IPS-11a (cell line): ENCODE measurements at regions not wholly inside any gene's neighbourhood (a gene's known extent, or its start where the extent isn't known, plus 50 kb on each side); places are given as distances from the start of the nearest gene placed in this dataset.
"Not testable (repeated sequence)": the region's sequence is repeated elsewhere in the genome, so short reads cannot be mapped to it uniquely, and the experiment has no call there.

ENCODE experiments used
- H3K4me3 ChIP-seq: one replicate; pipeline ENCODE4 v1.5.1; 2013; ENCODE audit warnings: low read depth, low read length, control low read depth

GRCh38 chr1:178020968-178021640 lies 51.2 kb upstream of the SEC16B start:
- no peak overlapping the region for H3K4me3 ChIP-seq

- no peak overlapping the region for H3K4me3 ChIP-seq
These were observed 52.1 kb upstream of the SEC16B start for GRCh38 chr1:178021950-178022349.

DNA sequence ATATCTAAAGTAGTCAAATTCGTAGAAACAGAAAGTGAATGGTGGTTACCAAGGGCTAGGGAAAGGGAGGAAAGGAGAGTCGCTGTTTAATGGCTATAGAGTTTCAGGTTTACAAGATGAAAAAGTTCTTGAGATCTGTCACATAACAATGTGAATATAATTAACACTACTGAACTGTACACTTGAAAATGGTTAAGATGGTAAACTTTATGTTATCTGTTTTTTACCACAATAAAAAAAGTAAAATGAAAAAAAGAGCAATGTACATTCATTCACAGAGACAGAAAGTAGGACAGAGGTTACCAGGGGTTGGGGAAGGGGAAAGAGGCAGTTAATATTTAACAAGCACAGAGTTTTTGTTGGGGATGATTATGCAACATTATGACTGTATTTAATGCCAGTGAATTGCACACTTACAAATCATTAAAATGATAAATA lies 53.3 kb upstream of the SEC16B start:
- H3K4me3 ChIP-seq, result no peak overlapping the region

DNA sequence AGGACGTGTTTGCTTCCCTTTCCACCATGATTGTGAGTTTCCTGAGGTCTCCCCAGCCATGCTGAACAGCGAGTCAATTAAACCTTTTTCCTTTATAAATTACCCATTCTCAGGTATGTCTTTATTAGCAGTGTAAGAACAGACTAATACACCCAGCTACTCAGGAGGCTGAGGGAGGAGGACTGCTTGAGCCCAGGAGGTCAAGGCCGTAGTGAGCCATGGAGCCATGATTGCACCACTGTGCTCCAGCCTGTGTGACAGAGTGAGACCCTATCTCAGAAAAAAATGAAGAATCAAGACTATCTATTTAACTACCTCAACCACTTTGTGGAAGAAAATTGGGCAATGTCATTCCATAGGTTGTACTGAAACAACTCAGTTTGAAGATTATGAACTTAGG lies 54.6 kb upstream of the SEC16B start:
- no peak overlapping the region for H3K4me3 ChIP-seq

DNA sequence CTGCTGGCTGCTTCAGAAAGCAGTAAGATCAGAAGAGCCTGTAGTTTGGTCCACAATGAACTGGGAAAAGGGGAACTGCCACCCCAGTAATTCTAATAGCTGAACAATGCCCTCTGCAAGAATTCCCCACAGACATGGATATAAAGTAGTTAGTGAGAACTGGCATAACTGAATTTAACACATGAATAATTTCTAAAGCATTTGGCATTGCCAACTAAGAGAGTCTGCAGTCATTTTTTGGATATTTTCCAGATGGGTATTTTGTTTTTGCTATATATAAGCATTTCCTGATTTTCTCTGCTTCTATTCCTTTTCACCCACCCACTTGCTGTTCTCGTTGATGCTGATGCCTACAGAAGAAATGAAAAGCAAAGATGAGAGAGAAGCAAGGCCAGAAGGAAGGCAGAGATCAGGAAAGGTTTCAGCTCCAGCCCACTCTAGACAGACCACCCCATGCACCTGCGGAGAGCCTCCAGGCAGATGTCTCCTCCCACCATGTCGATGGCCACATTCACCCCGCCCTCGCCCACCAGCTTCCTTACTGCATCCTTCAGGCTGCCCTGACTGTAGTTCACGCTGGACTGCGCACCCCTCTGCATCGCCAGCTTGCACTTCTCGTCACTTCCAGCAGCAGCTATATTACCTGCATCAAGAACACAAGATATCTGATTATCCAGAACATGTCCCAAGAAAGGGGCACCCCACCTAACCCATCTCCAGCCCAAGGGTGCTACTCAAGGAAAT lies 55.9 kb upstream of the SEC16B start:
- H3K4me3 ChIP-seq, result no peak overlapping the region

DNA sequence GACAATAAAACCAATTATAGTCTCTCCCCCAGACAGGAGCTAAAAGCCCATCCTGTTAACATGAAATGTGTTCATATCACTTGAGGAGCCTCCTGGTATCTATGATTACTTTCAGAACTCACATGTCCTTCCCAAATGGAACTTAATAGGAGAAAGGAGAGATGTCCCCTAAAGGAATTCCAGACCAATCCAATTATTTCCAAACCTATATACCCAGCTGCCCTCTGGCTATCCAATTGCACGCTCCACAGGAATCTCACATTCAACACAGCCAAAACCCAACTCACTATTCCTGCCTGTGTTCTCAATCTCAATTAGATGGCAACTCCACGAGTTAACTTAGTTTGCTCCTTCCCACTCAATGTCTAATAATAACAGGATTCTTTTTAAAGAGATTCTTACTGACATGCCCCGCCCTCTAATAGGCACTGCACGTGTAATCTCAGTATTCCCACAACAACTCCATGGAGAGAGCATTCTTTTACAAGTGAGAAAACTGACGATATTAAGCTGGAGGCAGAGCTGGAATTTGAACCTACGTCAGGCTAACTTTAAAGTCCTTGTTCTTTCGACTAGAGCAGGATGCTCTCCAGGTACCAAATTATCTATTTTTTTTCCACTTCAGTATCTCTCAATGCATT lies 59.1 kb upstream of the SEC16B start:
- H3K4me3 ChIP-seq, result no peak overlapping the region

DNA sequence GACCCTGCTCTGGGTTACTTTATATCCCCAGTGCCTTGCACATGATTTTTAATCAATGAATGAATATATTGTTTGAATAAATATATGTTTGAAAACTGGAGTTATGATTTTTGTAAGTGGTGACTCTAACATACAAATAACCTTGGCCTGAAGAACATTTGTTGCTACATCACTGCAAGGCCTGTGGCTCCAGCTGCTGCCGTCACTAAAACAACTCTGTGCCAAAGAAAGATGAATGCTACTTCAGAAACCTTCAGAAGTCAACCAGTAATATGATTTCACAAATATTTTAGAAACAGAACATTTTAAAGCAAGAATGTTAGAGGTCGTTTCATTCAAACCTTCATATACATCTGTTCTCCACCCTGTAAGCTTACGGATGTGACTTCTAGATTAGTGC lies 60.6 kb upstream of the SEC16B start:
- H3K4me3 ChIP-seq, result no peak overlapping the region

DNA sequence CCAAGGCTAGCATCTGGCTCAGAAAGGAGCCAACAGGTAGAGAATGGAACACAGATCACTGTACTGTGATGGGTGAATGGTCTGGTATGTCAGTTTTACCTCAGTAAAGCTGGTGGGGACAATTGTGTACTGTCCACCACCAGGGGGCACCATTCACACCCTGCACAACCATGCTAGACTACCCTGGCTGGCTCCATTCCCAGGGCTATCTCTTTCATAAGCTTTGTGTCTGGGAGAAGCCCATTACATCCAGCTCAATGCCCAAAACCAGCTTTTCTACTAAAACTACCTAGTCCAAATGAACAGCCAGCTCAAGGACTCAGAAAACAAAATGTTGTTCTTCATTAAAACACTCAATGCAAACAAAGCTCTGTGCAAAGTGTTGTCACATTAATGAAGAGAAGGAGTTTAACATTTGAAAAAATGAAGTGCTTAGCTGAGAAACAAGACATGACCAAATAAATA lies 62.0 kb upstream of the RASAL2 start:
- H3K4me3 ChIP-seq, result no peak overlapping the region

DNA sequence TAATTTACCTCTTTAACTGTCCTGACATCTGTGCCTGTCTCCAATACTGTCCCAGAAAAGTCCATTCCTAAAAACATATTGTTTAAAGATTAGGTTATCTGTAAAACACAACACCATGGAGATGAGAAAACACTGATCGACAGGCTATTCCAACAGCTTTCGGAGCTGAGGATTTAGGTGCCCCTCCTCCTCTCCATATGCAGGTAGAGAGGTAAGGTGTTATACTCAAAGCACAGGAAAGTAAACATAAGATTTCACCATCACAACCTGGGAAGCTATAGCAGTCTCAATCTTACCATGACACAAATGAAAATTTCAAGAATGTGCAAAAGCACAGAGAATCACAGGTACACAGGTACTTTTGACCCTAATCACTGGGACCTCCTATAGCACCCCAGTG lies 60.9 kb upstream of the RASAL2 start:
- no peak overlapping the region for H3K4me3 ChIP-seq

GRCh38 chr1:178034676-178035075 lies 59.2 kb upstream of the RASAL2 start:
- H3K4me3 ChIP-seq, result no peak overlapping the region

GRCh38 chr1:178036090-178036489 lies 57.8 kb upstream of the RASAL2 start:
- no peak overlapping the region for H3K4me3 ChIP-seq

GRCh38 chr1:178037510-178038253 lies 56.2 kb upstream of the RASAL2 start:
- peak overlapping the region; percentile 48 for H3K4me3 ChIP-seq

DNA sequence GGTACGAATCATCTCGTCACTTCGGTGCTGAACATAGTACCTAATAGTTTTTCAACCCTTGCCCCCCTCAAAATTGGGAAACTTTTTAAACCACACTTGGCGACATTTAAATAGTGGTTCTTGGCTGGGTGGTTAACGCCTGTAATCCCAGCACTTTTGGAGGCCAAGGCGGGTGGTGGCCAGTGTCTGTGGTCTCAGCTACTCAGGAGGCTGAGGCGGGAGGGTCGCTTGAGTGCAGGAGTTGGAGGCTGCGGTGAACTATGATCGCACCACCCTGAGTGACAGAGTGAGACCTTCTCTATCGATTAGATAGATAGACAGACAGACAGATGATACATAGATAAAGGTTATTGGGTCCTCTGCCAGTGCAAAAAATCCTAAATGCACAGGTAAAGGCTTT lies 55.5 kb upstream of the RASAL2 start:
- H3K4me3 ChIP-seq, result no peak overlapping the region

- H3K4me3 ChIP-seq, result no peak overlapping the region
These were observed 54.0 kb upstream of the RASAL2 start for GRCh38 chr1:178039891-178040290.

DNA sequence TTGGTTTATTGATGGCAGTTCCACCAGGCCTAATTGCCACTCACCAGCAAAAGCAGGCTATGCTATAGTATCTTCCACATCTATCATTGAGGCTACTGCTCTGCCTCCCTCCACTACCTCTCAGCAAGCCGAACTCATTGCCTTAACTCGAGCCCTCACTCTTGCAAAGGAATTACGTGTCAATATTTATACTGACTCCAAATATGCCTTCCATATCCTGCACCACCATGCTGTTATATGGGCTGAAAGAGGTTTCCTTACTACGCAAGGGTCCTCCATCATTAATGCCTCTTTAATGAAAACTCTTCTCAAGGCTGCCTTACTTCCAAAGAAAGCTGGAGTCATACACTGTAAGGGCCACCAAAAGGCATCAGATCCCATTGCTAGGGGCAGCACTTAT lies 50.0 kb upstream of the RASAL2 start:
- not testable (repeated sequence) for H3K4me3 ChIP-seq
